H1 (cell line): ENCODE measurements at regions not wholly inside any gene's neighbourhood (a gene's known extent, or its start where the extent isn't known, plus 50 kb on each side); places are given as distances from the start of the nearest gene placed in this dataset.

ENCODE experiments used
- HDAC6 ChIP-seq: IDR thresholded peaks from one replicate; pipeline ENCODE4 v1.7.1; 2012; ENCODE audit warnings: low read depth, mild to moderate bottlenecking, inconsistent platforms, low read length, moderate library complexity
- TF ChIP-seq, protein P1 (sequence below), 3 experiments: IDR thresholded peaks; 1 replicate in 2 of 3; 2 replicates in 1 of 3; pipeline versions ENCODE4 v1.5.1 to v1.6.1; 2011; ENCODE audit warnings: low read length in 3 of 3, mild to moderate bottlenecking in 3 of 3, inconsistent platforms in 2 of 3, low read depth in 1 of 3, moderate library complexity in 1 of 3; ENCODE audit not compliant: insufficient read depth in 1 of 3; ENCODE audit errors: control extremely low read depth in 1 of 3

DNA sequence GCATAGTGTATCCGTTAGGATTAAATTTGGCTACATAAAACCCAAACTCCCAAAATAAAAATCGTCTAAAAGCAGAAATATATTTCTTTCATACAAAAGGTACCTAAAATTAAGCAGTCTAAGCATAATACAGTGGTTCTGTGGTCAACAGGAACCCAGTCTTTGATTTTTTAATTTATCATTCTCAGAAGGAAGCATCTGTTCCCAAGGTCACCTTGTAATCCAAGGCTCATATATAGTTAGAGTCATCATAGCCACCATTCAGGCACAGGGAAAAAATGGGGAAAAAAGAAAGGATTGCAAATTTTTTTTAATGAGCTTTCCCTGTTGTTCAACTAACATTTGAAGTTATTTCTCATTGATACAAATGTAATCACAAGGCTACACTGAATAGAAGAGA lies 983.2 kb downstream of the PLOD2 start:
- TF ChIP-seq, protein P1, sequence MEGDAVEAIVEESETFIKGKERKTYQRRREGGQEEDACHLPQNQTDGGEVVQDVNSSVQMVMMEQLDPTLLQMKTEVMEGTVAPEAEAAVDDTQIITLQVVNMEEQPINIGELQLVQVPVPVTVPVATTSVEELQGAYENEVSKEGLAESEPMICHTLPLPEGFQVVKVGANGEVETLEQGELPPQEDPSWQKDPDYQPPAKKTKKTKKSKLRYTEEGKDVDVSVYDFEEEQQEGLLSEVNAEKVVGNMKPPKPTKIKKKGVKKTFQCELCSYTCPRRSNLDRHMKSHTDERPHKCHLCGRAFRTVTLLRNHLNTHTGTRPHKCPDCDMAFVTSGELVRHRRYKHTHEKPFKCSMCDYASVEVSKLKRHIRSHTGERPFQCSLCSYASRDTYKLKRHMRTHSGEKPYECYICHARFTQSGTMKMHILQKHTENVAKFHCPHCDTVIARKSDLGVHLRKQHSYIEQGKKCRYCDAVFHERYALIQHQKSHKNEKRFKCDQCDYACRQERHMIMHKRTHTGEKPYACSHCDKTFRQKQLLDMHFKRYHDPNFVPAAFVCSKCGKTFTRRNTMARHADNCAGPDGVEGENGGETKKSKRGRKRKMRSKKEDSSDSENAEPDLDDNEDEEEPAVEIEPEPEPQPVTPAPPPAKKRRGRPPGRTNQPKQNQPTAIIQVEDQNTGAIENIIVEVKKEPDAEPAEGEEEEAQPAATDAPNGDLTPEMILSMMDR (IDR thresholded peaks at IDR 0.05; ENCODE audit: control extremely low read depth in 1 of 3, insufficient read depth in 1 of 3, low read depth in 1 of 3, low read length in 3 of 3) = no peak
- TF ChIP-seq HDAC6 = no peak
